ENCODE measurements at regions not wholly inside any gene's neighbourhood (a gene's known extent, or its start where the extent isn't known, plus 50 kb on each side); places are given as distances from the start of the nearest gene placed in this dataset.

GRCh38 chr19:29106346-29106885, 106.5 kb downstream of the UQCRFS1 start (continued):
- TF ChIP-seq RELA (IDR thresholded peaks at IDR 0.05; ENCODE audit: borderline replicate concordance, partially characterized antibody) (no peak), NBN (IDR thresholded peaks at IDR 0.05) (no peak), SUZ12 (IDR thresholded peaks at IDR 0.05; ENCODE audit: unreplicated experiment) (no peak), SREBF1 (IDR thresholded peaks at IDR 0.05; ENCODE audit: low read length) (no peak)

GRCh38 chr19:29105629-29106292, 107.2 kb downstream of the UQCRFS1 start:
- ATAC-seq (no peak), FAIRE-seq (no peak), DNase-seq (ENCODE audit: low read depth, low spot score) (no peak)
- no peak overlapping the region for H2AFZ ChIP-seq (ENCODE audit: control insufficient read depth, low read depth, low read length)
- no peaks in the 10 kb centered on the region for H3K4me1 ChIP-seq (ENCODE audit: control insufficient read depth, insufficient read depth, low read length)
- H4K20me1 ChIP-seq (ENCODE audit: control insufficient read depth, insufficient read depth): no peaks in the 10 kb centered on the region
- H3K27ac ChIP-seq (ENCODE audit: control insufficient read depth, insufficient read depth): no peak overlapping the region
- ChIA-PET POLR2A (no interaction called here), SMC1A (ENCODE audit: uncharacterized antibody, unreplicated experiment) (no interaction called here), RAD21 (ENCODE audit: unreplicated experiment) (no interaction called here), CTCF (no interaction called here)
- no peaks in the 10 kb centered on the region for H3K36me3 ChIP-seq (ENCODE audit: control insufficient read depth in 2 of 2, insufficient read depth in 2 of 2, low read length in 1 of 2)
- no peak overlapping the region for H3K4me3 ChIP-seq
- no TSS peak for BruUV-seq (replicated peaks)
- no peak overlapping the region for H3K4me2 ChIP-seq (ENCODE audit: control insufficient read depth, insufficient read depth)
- no peaks in the 10 kb centered on the region; the same call in 2 of the 3 replicates for H3K9me3 ChIP-seq (replicated peaks; ENCODE audit: control insufficient read depth, insufficient read depth, low read length)
- intact Hi-C loops (cut with micrococcal nuclease; ENCODE audit: unreplicated experiment): no loop called here
- 25% methylated on average over 10 of the region's 11 CpGs for WGBS (ENCODE audit: insufficient coverage, insufficient replicate concordance, low lambda C conversion rate, missing lambda C conversion rate)
- H3K27me3 ChIP-seq (replicated peaks in 1 of 2; ENCODE audit: control insufficient read depth in 2 of 2, insufficient read depth in 2 of 2, low read length in 1 of 2): no peaks in the 10 kb centered on the region
- H3K79me2 ChIP-seq (ENCODE audit: control insufficient read depth, insufficient read depth, low read length): no peaks in the 10 kb centered on the region
- no peak overlapping the region for H3K9ac ChIP-seq (ENCODE audit: control insufficient read depth, insufficient read depth, low read length)
- in situ Hi-C loops (cut with MboI): no loop called here
- TF ChIP-seq SMAD5 (IDR thresholded peaks at IDR 0.05; ENCODE audit: low read depth): no peak
- TF ChIP-seq BCL11A (IDR thresholded peaks at IDR 0.05; ENCODE audit: low read depth, low read length): no peak
- TF ChIP-seq ZSCAN29 (IDR thresholded peaks at IDR 0.05): no peak
- no peak for TF ChIP-seq EGR1 (IDR thresholded peaks at IDR 0.05; ENCODE audit: borderline replicate concordance in 1 of 2, low read depth in 2 of 2, low read length in 2 of 2)
- TF ChIP-seq STAT3 (IDR thresholded peaks at IDR 0.05; ENCODE audit: low read depth, low read length): no peak
- TF ChIP-seq HDAC6 (IDR thresholded peaks at IDR 0.05; ENCODE audit: unreplicated experiment): no peak
- no peak for TF ChIP-seq IRF3 (IDR thresholded peaks at IDR 0.05)
- no peak for TF ChIP-seq RB1 (IDR thresholded peaks at IDR 0.05; ENCODE audit: borderline replicate concordance)
- TF ChIP-seq, protein P1, sequence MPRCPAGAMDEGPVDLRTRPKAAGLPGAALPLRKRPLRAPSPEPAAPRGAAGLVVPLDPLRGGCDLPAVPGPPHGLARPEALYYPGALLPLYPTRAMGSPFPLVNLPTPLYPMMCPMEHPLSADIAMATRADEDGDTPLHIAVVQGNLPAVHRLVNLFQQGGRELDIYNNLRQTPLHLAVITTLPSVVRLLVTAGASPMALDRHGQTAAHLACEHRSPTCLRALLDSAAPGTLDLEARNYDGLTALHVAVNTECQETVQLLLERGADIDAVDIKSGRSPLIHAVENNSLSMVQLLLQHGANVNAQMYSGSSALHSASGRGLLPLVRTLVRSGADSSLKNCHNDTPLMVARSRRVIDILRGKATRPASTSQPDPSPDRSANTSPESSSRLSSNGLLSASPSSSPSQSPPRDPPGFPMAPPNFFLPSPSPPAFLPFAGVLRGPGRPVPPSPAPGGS (IDR thresholded peaks at IDR 0.05; ENCODE audit: borderline replicate concordance, insufficient read depth, low read depth, low read length, poor library complexity, severe bottlenecking): no peak
- no peak for TF ChIP-seq FOS (IDR thresholded peaks at IDR 0.05; ENCODE audit: borderline replicate concordance, extremely low read depth, insufficient read length)
- TF ChIP-seq, protein P2, sequence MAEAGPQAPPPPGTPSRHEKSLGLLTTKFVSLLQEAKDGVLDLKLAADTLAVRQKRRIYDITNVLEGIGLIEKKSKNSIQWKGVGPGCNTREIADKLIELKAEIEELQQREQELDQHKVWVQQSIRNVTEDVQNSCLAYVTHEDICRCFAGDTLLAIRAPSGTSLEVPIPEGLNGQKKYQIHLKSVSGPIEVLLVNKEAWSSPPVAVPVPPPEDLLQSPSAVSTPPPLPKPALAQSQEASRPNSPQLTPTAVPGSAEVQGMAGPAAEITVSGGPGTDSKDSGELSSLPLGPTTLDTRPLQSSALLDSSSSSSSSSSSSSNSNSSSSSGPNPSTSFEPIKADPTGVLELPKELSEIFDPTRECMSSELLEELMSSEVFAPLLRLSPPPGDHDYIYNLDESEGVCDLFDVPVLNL (IDR thresholded peaks at IDR 0.05; ENCODE audit: low read depth, low read length): no peak
- no peak for TF ChIP-seq POLR2A (IDR thresholded peaks at IDR 0.05; ENCODE audit: low read depth, low read length)
- TF ChIP-seq CEBPZ (IDR thresholded peaks at IDR 0.05; ENCODE audit: low read depth, low read length): no peak
- no peak for TF ChIP-seq RFX5 (IDR thresholded peaks at IDR 0.05; ENCODE audit: low read depth, low read length)
